Vagina (tissue), 2 donors: ENCODE measurements at regions not wholly inside any gene's neighbourhood (a gene's known extent, or its start where the extent isn't known, plus 50 kb on each side); places are given as distances from the start of the nearest gene placed in this dataset.
"Not testable (repeated sequence)": the region's sequence is repeated elsewhere in the genome, so short reads cannot be mapped to it uniquely, and the experiment has no call there.

Experiments used
- POLR2A ChIP-seq, 2 donors: fragments of 450-650 bp; IDR thresholded peaks; one replicate each; pipeline ENCODE4 v1.6.1; 2017; ENCODE audit warnings: antibody characterized with exemption in 2 of 2, mild to moderate bottlenecking in 2 of 2, moderate library complexity in 2 of 2
- POLR2AphosphoS5 ChIP-seq, 2 donors: sonication (generic); formaldehyde crosslinking; IDR thresholded peaks; one replicate each; pipeline ENCODE4 v1.9.0; 2017; ENCODE audit warnings: antibody characterized with exemption in 2 of 2, mild to moderate bottlenecking in 2 of 2, low read depth in 1 of 2; ENCODE audit not compliant: insufficient read depth in 1 of 2
- TF ChIP-seq, protein P1 (sequence below), 3 experiments: fragments of 450-650 bp in 2 of 3; fragments of 200-600 bp in 1 of 3; sonication (generic) in 1 of 3; IDR thresholded peaks; one replicate each; pipeline ENCODE4 v1.5.1; 2017 to 2019; ENCODE audit warnings: antibody characterized with exemption in 3 of 3, mild to moderate bottlenecking in 2 of 3, moderate library complexity in 2 of 3

DNA sequence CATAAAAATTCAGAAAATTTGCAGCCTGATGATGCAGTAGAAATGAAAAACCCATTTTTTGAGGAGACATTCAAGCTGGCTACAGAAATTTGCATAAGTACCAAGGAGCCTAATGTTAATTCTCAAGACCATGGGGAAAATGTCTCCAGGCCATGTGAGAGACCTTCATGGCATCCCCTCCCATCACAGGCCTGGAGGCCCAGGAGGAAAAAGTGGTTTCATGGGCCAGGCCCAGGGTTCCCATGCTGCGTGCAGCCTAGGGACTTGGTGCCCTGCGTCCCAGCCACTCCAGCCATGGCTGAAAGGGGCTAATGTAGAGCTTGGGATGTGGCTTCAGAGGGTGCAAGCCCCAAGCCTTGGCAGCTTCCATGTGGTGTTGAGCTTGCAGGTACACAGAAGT lies 55.3 kb upstream of the FRMPD4 start:
- TF ChIP-seq, protein P1, sequence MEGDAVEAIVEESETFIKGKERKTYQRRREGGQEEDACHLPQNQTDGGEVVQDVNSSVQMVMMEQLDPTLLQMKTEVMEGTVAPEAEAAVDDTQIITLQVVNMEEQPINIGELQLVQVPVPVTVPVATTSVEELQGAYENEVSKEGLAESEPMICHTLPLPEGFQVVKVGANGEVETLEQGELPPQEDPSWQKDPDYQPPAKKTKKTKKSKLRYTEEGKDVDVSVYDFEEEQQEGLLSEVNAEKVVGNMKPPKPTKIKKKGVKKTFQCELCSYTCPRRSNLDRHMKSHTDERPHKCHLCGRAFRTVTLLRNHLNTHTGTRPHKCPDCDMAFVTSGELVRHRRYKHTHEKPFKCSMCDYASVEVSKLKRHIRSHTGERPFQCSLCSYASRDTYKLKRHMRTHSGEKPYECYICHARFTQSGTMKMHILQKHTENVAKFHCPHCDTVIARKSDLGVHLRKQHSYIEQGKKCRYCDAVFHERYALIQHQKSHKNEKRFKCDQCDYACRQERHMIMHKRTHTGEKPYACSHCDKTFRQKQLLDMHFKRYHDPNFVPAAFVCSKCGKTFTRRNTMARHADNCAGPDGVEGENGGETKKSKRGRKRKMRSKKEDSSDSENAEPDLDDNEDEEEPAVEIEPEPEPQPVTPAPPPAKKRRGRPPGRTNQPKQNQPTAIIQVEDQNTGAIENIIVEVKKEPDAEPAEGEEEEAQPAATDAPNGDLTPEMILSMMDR (IDR thresholded peaks at IDR 0.05), result not testable (repeated sequence)
- not testable (repeated sequence) for TF ChIP-seq POLR2AphosphoS5 (IDR thresholded peaks at IDR 0.05; ENCODE audit: insufficient read depth in 1 of 2, low read depth in 1 of 2); POLR2A (IDR thresholded peaks at IDR 0.05)
